Left lung (tissue), 4 donors: ENCODE measurements at regions not wholly inside any gene's neighbourhood (a gene's known extent, or its start where the extent isn't known, plus 50 kb on each side); places are given as distances from the start of the nearest gene placed in this dataset.

Experiments used
- ATAC-seq: fragments of 200-7000 bp; cut with Tn5 transposase; one replicate; pipeline ENCODE4 v1.9.1; 2020; ENCODE audit warnings: moderate library complexity
- DNase-seq, 4 donors: peaks; one replicate each; pipeline ENCODE4 v3.0.0-alpha.2; 2013 to 2020
- H3K27ac ChIP-seq, 2 donors: fragments of 200-600 bp; sonication (generic) in 1 of 2; one replicate each; pipeline versions ENCODE4 v1.5.0 to v1.8.0; 2020 to 2021
- H3K27me3 ChIP-seq, 2 donors: fragments of 200-600 bp; sonication (generic) in 1 of 2; one replicate each; pipeline versions ENCODE4 v1.5.0 to v1.8.0; 2020 to 2021
- H3K36me3 ChIP-seq, 2 donors: fragments of 200-600 bp; sonication (generic) in 1 of 2; one replicate each; pipeline versions ENCODE4 v1.5.0 to v1.8.0; 2020 to 2021
- H3K4me1 ChIP-seq, 2 donors: fragments of 200-600 bp; one replicate each; pipeline ENCODE4 v1.8.0; 2021
- H3K4me3 ChIP-seq, 2 donors: fragments of 200-600 bp; sonication (generic) in 1 of 2; one replicate each; pipeline versions ENCODE4 v1.5.0 to v1.8.0; 2020 to 2021; ENCODE audit warnings: mild to moderate bottlenecking in 1 of 2
- H3K9me3 ChIP-seq, 2 donors: fragments of 200-600 bp; sonication (generic) in 1 of 2; one replicate each; pipeline versions ENCODE4 v1.5.0 to v1.8.0; 2020 to 2021
- intact Hi-C, 2 donors: fragments of 100-400 bp; cut with DNase I; formaldehyde crosslinking; loops; one replicate each; pipeline versions ENCODE4 v1.11.2 to v1.14.2; 2022
- TF ChIP-seq, protein P1 (sequence below), 2 donors: fragments of 200-600 bp; sonication (generic) in 1 of 2; IDR thresholded peaks; one replicate each; pipeline versions ENCODE4 v1.5.0 to v1.8.0; 2021; ENCODE audit warnings: antibody characterized with exemption in 2 of 2
- donor health status: DM: no; HTN: yes; CAD: no.
- donor health status: DM: no; HTN: no; CAD: no.

DNA sequence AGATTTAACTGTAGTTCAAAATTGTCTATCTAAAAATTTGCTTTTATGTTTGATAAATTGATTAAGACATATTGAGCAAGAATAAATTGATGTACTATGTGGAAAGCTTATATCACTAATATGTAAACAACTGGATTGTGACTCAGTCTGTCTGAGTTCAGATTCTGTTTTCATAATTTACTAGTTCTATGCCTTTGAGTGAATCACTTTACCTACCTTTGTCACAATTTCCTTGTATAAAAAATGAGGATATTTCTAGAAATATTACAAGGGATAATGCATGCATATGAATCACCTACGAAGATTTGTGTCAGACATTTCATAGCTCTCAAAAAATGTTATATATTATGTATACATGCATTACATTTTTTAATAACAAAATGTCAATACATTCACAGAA lies 245.1 kb upstream of the ZWINT start:
- TF ChIP-seq, protein P1, sequence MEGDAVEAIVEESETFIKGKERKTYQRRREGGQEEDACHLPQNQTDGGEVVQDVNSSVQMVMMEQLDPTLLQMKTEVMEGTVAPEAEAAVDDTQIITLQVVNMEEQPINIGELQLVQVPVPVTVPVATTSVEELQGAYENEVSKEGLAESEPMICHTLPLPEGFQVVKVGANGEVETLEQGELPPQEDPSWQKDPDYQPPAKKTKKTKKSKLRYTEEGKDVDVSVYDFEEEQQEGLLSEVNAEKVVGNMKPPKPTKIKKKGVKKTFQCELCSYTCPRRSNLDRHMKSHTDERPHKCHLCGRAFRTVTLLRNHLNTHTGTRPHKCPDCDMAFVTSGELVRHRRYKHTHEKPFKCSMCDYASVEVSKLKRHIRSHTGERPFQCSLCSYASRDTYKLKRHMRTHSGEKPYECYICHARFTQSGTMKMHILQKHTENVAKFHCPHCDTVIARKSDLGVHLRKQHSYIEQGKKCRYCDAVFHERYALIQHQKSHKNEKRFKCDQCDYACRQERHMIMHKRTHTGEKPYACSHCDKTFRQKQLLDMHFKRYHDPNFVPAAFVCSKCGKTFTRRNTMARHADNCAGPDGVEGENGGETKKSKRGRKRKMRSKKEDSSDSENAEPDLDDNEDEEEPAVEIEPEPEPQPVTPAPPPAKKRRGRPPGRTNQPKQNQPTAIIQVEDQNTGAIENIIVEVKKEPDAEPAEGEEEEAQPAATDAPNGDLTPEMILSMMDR (IDR thresholded peaks at IDR 0.05): no peak
- H3K36me3 ChIP-seq: no peaks in the 10 kb centered on the region
- ATAC-seq: no peak

DNA sequence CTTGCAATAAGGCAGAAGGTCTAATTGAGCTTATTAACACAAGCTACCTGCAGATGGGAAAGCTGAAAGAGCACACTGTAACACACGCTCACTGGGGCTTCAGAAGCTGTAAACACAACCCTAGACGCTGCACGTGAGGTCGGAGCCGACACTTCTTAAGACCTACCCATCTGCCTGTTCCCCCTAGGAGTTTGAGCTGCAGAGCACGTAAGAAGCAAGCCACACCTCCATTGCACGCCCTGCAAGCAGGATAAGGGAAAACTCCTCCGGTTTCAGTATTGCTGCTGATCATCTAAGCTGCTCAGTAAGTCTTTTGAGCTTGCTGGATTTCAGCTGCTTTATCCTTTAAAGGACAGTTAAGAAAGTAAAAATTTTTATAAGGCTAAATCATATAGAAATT lies 244.0 kb upstream of the ZWINT start:
- intact Hi-C loops: no loop called here
- Histone ChIP-seq H3K9me3 (no peaks in the 10 kb centered on the region), H3K4me3 (no peak overlapping the region), H3K27me3 (no peaks in the 10 kb centered on the region), H3K4me1 (no peaks in the 10 kb centered on the region), H3K36me3 (no peaks in the 10 kb centered on the region), H3K27ac (no peak overlapping the region)
- DNase-seq (no peak), ATAC-seq (no peak)
- TF ChIP-seq, protein P1 (IDR thresholded peaks at IDR 0.05): no peak

More for the DNA sequence above, 245.1 kb upstream of the ZWINT start:
- H3K4me1 ChIP-seq: no peaks in the 10 kb centered on the region
- H3K9me3 ChIP-seq: no peaks in the 10 kb centered on the region
- intact Hi-C loops: no loop called here
- no peak overlapping the region for H3K4me3 ChIP-seq
- no peak overlapping the region for H3K27ac ChIP-seq
- no peaks in the 10 kb centered on the region for H3K27me3 ChIP-seq
- no peak for DNase-seq

DNA sequence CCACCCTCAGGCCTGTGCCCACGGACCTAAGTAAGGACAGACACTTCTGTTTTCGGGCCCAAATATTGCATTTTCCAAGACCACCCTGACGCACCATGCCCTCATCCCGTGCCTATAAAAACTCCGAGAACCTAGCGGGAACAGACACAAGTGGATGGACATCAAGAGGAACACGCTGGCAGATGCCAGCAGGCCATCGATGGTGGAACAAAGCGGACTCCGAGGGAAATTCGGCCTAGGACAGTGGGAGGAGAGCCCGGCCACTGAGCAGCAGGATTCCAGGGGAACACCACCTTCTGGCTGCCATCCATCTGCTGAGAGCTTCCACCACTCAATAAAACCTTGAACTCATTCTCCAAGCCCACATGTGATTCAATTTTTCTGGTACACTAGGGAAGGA lies 243.6 kb upstream of the ZWINT start:
- H3K27me3 ChIP-seq: no peaks in the 10 kb centered on the region
- TF ChIP-seq, protein P1 (IDR thresholded peaks at IDR 0.05): no peak
- H3K27ac ChIP-seq: no peak overlapping the region
- DNase-seq (no peak), ATAC-seq (no peak)
- no peaks in the 10 kb centered on the region for H3K9me3 ChIP-seq
- intact Hi-C loops: no loop called here
- H3K36me3 ChIP-seq: no peaks in the 10 kb centered on the region
- H3K4me1 ChIP-seq: no peaks in the 10 kb centered on the region
- H3K4me3 ChIP-seq: no peak overlapping the region

DNA sequence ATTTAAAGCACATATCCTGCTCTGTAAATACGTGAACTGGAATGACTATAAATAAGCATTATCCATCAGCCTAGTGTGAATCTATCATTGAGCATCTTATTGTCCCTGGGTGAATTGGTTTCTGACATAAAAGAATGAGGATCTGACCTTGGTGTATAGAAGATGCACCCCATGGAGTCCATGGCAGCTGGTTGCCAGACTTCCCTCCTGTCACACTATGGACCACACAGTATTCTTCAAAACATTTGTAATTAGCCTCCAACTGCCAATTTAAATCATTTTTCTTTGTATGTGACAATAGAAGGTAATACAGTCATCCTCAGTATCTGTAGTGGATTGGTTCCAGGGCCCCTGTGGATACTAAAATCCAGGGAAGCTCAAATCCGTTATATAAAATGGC lies 238.1 kb upstream of the ZWINT start:
- Histone ChIP-seq H3K4me3 (no peak overlapping the region), H3K4me1 (no peaks in the 10 kb centered on the region), H3K27me3 (no peaks in the 10 kb centered on the region), H3K27ac (no peak overlapping the region), H3K9me3 (no peaks in the 10 kb centered on the region), H3K36me3 (no peaks in the 10 kb centered on the region)
- no peak for DNase-seq
- TF ChIP-seq, protein P1 (IDR thresholded peaks at IDR 0.05): no peak
- intact Hi-C loops: no loop called here
- no peak for ATAC-seq

DNA sequence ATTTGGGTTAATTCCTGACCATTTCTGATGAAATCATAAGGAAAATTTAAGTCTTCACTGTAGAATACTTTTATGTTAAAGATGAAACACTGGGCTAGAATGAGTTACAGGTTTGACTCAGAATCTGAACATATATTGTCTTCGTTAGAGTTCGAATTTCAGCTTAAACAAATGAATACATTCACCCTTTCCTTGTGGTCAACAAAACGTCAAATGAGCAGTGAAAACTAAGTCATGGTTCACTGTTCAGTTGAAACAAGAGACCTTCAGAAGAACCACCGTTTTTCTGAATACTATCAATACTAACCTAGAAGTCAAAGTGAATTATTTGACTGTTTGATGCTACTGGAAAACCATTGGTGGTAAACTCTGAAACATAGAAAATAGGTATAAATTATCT lies 235.2 kb upstream of the ZWINT start:
- no peaks in the 10 kb centered on the region for H3K36me3 ChIP-seq
- TF ChIP-seq, protein P1 (IDR thresholded peaks at IDR 0.05): no peak
- DNase-seq (no peak), ATAC-seq (no peak)
- H3K9me3 ChIP-seq: no peaks in the 10 kb centered on the region
- no peak overlapping the region for H3K4me3 ChIP-seq
- H3K4me1 ChIP-seq: no peaks in the 10 kb centered on the region
- intact Hi-C loops: no loop called here
- no peaks in the 10 kb centered on the region for H3K27me3 ChIP-seq
- no peak overlapping the region for H3K27ac ChIP-seq
